Body of pancreas (tissue), 4 donors: ENCODE measurements at regions not wholly inside any gene's neighbourhood (a gene's known extent, or its start where the extent isn't known, plus 50 kb on each side); places are given as distances from the start of the nearest gene placed in this dataset.

Source experiments
- POLR2A ChIP-seq, 3 donors: fragments of 450-650 bp; IDR thresholded peaks; one replicate each; pipeline ENCODE4 v1.6.1; 2016; ENCODE audit warnings: antibody characterized with exemption in 3 of 3, mild to moderate bottlenecking in 2 of 3
- TF ChIP-seq, protein P1 (sequence below), 7 experiments: fragments of 450-650 bp in 4 of 7; fragments of 200-600 bp in 3 of 7; sonication (generic) in 3 of 7; IDR thresholded peaks; one replicate each; pipeline ENCODE4 v1.5.1; 2016 to 2019; ENCODE audit warnings: antibody characterized with exemption in 7 of 7

DNA sequence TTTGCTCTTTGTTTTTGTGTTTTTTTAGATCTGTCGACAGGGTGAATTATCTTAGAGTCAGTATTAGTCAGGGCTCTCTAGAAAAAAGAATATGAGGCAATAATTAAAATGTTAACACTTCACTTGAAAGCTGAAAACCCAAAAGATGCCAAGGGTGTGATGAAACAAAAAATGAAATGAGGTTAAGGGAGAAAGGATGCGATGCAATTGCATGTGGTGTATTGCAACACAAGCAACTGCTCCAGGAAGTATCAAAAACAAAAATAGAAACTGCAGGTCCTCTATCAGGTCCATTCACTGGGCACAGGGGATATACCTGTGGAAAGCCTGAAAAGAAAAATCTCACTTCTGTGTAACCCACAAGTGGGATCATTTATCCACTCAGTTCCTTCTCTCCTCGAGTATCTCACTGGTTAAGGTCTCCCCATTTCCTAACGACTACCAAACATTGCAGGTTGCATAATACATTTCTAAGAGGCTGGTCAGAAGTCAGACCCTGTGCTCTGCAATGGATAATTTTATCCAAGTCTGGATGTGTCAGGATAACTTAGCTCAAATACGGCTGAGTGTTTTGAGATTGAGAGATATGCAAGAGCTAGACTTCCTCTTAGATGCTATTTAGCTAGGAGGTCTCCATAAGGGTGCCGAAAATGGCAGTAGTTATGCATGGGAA, 257.7 kb upstream of the GJE1 start:
- TF ChIP-seq POLR2A (IDR thresholded peaks at IDR 0.05): no peak
- TF ChIP-seq, protein P1, sequence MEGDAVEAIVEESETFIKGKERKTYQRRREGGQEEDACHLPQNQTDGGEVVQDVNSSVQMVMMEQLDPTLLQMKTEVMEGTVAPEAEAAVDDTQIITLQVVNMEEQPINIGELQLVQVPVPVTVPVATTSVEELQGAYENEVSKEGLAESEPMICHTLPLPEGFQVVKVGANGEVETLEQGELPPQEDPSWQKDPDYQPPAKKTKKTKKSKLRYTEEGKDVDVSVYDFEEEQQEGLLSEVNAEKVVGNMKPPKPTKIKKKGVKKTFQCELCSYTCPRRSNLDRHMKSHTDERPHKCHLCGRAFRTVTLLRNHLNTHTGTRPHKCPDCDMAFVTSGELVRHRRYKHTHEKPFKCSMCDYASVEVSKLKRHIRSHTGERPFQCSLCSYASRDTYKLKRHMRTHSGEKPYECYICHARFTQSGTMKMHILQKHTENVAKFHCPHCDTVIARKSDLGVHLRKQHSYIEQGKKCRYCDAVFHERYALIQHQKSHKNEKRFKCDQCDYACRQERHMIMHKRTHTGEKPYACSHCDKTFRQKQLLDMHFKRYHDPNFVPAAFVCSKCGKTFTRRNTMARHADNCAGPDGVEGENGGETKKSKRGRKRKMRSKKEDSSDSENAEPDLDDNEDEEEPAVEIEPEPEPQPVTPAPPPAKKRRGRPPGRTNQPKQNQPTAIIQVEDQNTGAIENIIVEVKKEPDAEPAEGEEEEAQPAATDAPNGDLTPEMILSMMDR (IDR thresholded peaks at IDR 0.05): no peak
